MM.1S (cell line): ENCODE measurements at regions not wholly inside any gene's neighbourhood (a gene's known extent, or its start where the extent isn't known, plus 50 kb on each side); places are given as distances from the start of the nearest gene placed in this dataset.

Experiments used
- DNase-seq: peaks from one replicate; pipeline ENCODE4 v3.0.0-alpha.2; 2015
- H2AFZ ChIP-seq: fragments of 300-600 bp; sonication (generic); 2 replicates; pipeline ENCODE4 v1.6.0; 2016; ENCODE audit warnings: antibody characterized with exemption, low read length
- H3F3A ChIP-seq: fragments of 300-600 bp; sonication (generic); 2 replicates; pipeline ENCODE4 v1.6.1; 2016; ENCODE audit warnings: mild to moderate bottlenecking, antibody characterized with exemption, low read length, moderate library complexity, mixed read lengths; ENCODE audit not compliant: insufficient read depth
- H3K27ac ChIP-seq: fragments of 300-600 bp; sonication (generic); 2 replicates; pipeline ENCODE4 v1.5.1; 2016; ENCODE audit warnings: mild to moderate bottlenecking, low read length
- H3K27me3 ChIP-seq: fragments of 300-600 bp; sonication (generic); replicated peaks from 2 replicates; pipeline ENCODE4 v1.6.0; 2016; ENCODE audit warnings: low read length; ENCODE audit not compliant: insufficient read depth
- H3K36me3 ChIP-seq: fragments of 300-600 bp; sonication (generic); replicated peaks from 2 replicates; pipeline ENCODE4 v1.6.1; 2016; ENCODE audit warnings: mild to moderate bottlenecking, low read length, mixed read lengths; ENCODE audit not compliant: insufficient read depth
- H3K4me1 ChIP-seq: fragments of 300-600 bp; sonication (generic); 2 replicates; pipeline ENCODE4 v1.6.1; 2016; ENCODE audit warnings: low read length, mixed read lengths
- H3K4me2 ChIP-seq: fragments of 300-600 bp; sonication (generic); 2 replicates; pipeline ENCODE4 v1.6.0; 2016; ENCODE audit warnings: low read depth, low read length
- H3K4me3 ChIP-seq: fragments of 300-600 bp; sonication (generic); 2 replicates; pipeline ENCODE4 v1.5.1; 2016; ENCODE audit warnings: low read length, mixed read lengths
- H3K79me2 ChIP-seq: fragments of 300-600 bp; sonication (generic); 2 replicates; pipeline ENCODE4 v1.6.1; 2016; ENCODE audit warnings: mixed run types, low read length, mixed read lengths
- H3K9ac ChIP-seq: fragments of 300-600 bp; sonication (generic); 2 replicates; pipeline ENCODE4 v1.6.1; 2016; ENCODE audit warnings: low read length, mixed read lengths
- H3K9me2 ChIP-seq: fragments of 300-600 bp; sonication (generic); replicated peaks from 2 replicates; pipeline ENCODE4 v1.6.1; 2016; ENCODE audit warnings: mild to moderate bottlenecking, low read length, mixed read lengths; ENCODE audit not compliant: insufficient read depth
- H3K9me3 ChIP-seq: fragments of 300-600 bp; sonication (generic); replicated peaks from 2 replicates; pipeline ENCODE4 v1.6.1; 2016; ENCODE audit warnings: mild to moderate bottlenecking, low read length, mixed read lengths; ENCODE audit not compliant: insufficient read depth
- H4K20me1 ChIP-seq: fragments of 300-600 bp; sonication (generic); 2 replicates; pipeline ENCODE4 v1.6.1; 2016; ENCODE audit warnings: mild to moderate bottlenecking, low read length, moderate library complexity, mixed read lengths; ENCODE audit not compliant: insufficient read depth
- CTCF ChIP-seq: fragments of 300-600 bp; sonication (generic); IDR thresholded peaks from 2 replicates; pipeline ENCODE4 v1.5.1; 2016; ENCODE audit warnings: antibody characterized with exemption, low read length, mixed read lengths
- EZH2 ChIP-seq: fragments of 300-600 bp; sonication (generic); optimal IDR thresholded peaks from 2 replicates; pipeline ENCODE3; 2017; ENCODE audit warnings: low read depth, mild to moderate bottlenecking, antibody characterized with exemption, low read length, mixed read lengths
- EZH2phosphoT487 ChIP-seq: fragments of 300-600 bp; sonication (generic); IDR thresholded peaks from 2 replicates; pipeline ENCODE4 v1.6.1; 2018; ENCODE audit warnings: antibody characterized with exemption, low read length

DNA sequence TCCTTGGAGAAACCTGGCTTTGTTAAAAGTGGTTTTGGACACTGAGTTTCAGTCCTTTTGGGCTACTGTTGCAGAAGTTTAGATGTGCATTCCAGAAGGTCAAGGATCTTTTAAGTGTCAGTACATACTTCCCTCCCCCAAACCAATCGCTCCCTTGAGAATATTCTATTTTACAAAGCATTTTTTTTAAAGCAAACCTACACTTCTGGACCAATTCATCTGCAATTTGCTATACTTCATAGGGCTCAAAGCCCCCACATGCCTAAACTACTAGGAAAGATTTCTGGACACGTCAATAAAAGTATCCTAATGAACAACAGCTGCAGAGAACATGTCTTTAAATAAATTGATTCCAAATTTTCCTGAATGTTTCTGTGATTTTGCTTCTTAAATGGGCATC is 157.6 kb downstream of the RDH14 start:
- Histone ChIP-seq H3K4me1 (no peaks in the 10 kb centered on the region), H3K79me2 (no peaks in the 10 kb centered on the region), H3K4me3 (no peak overlapping the region), H3K9me3 (no peaks in the 10 kb centered on the region), H3F3A (no peaks in the 10 kb centered on the region), H3K4me2 (no peak overlapping the region), H2AFZ (no peak overlapping the region), H3K27ac (no peak overlapping the region), H3K9me2 (no peaks in the 10 kb centered on the region), H3K9ac (no peak overlapping the region), H4K20me1 (no peaks in the 10 kb centered on the region), H3K27me3 (no peaks in the 10 kb centered on the region), H3K36me3 (no peaks in the 10 kb centered on the region)
- DNase-seq: no peak
- TF ChIP-seq EZH2phosphoT487: no peak
- no peak for TF ChIP-seq EZH2
- TF ChIP-seq CTCF: no peak

GRCh38 chr2:18401471-18401870 is 159.0 kb downstream of the RDH14 start:
- Histone ChIP-seq H2AFZ (no peak overlapping the region), H3K9ac (no peak overlapping the region), H3K4me1 (no peaks in the 10 kb centered on the region), H3K36me3 (no peaks in the 10 kb centered on the region), H3F3A (no peaks in the 10 kb centered on the region), H3K9me3 (no peaks in the 10 kb centered on the region), H3K27me3 (no peaks in the 10 kb centered on the region), H3K4me2 (no peak overlapping the region), H4K20me1 (no peaks in the 10 kb centered on the region), H3K27ac (no peak overlapping the region), H3K79me2 (no peaks in the 10 kb centered on the region), H3K9me2 (no peaks in the 10 kb centered on the region), H3K4me3 (no peak overlapping the region)
- TF ChIP-seq EZH2 (no peak), EZH2phosphoT487 (no peak), CTCF (no peak)
- no peak for DNase-seq

DNA sequence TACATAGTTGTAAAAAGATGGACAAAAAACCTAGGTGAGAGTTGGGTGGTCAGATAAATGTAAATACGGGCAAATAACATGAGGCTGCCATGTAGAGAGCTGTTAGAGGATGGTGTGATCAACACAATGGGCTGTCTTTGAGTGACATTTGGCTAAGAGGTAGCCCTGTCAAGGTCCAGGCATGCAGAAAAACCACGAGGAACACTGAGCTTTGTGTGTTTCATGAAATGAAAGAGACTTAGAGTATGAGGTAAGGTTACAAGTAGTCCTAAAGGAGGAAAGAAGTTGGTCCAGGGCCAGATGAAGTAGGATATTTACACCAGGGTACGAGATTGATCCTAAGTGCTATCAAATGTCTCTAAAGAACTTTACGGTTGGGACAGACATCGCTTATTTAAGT is 160.9 kb downstream of the RDH14 start:
- TF ChIP-seq EZH2: no peak
- no peak for TF ChIP-seq CTCF
- no peak for TF ChIP-seq EZH2phosphoT487
- Histone ChIP-seq H3K9me2 (no peaks in the 10 kb centered on the region), H3K79me2 (no peaks in the 10 kb centered on the region), H3K9ac (no peak overlapping the region), H3K4me1 (no peaks in the 10 kb centered on the region), H4K20me1 (no peaks in the 10 kb centered on the region), H3K27ac (no peak overlapping the region), H3K36me3 (no peaks in the 10 kb centered on the region), H3K9me3 (no peaks in the 10 kb centered on the region), H3K4me3 (no peak overlapping the region), H3K27me3 (no peaks in the 10 kb centered on the region), H3F3A (no peaks in the 10 kb centered on the region), H2AFZ (no peak overlapping the region), H3K4me2 (no peak overlapping the region)
- no peak for DNase-seq

GRCh38 chr2:18398833-18399232 is 161.6 kb downstream of the RDH14 start:
- no peaks in the 10 kb centered on the region for H4K20me1 ChIP-seq
- H3K9ac ChIP-seq: no peak overlapping the region
- no peak overlapping the region for H3K4me2 ChIP-seq
- no peaks in the 10 kb centered on the region for H3K9me3 ChIP-seq
- H2AFZ ChIP-seq: no peak overlapping the region
- no peak for DNase-seq
- H3K4me1 ChIP-seq: no peaks in the 10 kb centered on the region
- no peaks in the 10 kb centered on the region for H3K36me3 ChIP-seq
- no peaks in the 10 kb centered on the region for H3K27me3 ChIP-seq
- no peak overlapping the region for H3K4me3 ChIP-seq
- H3F3A ChIP-seq: no peaks in the 10 kb centered on the region
- H3K79me2 ChIP-seq: no peaks in the 10 kb centered on the region
- no peak for TF ChIP-seq EZH2phosphoT487
- TF ChIP-seq EZH2: no peak
- TF ChIP-seq CTCF: no peak
- no peaks in the 10 kb centered on the region for H3K9me2 ChIP-seq
- H3K27ac ChIP-seq: no peak overlapping the region
